ENCODE measurements at regions not wholly inside any gene's neighbourhood (a gene's known extent, or its start where the extent isn't known, plus 50 kb on each side); places are given as distances from the start of the nearest gene placed in this dataset.
"Not testable (repeated sequence)": the region's sequence is repeated elsewhere in the genome, so short reads cannot be mapped to it uniquely, and the experiment has no call there.

GRCh38 chr11:130526846-130527245 lies 78.4 kb downstream of the ADAMTS15 start:
- TF ChIP-seq POLR2A (IDR thresholded peaks at IDR 0.05; ENCODE audit: low read length) (no peak), GATA1 (IDR thresholded peaks at IDR 0.05; ENCODE audit: low read depth, low read length) (no peak)
- no peak for DNase-seq

- TF ChIP-seq GATA1 (IDR thresholded peaks at IDR 0.05; ENCODE audit: low read depth, low read length) (no peak), POLR2A (IDR thresholded peaks at IDR 0.05; ENCODE audit: low read length) (no peak)
- no peak for DNase-seq
Measured at GRCh38 chr11:130527636-130528297, 79.3 kb downstream of the ADAMTS15 start.

- no peak for TF ChIP-seq GATA1 (IDR thresholded peaks at IDR 0.05; ENCODE audit: low read depth, low read length)
- TF ChIP-seq POLR2A (IDR thresholded peaks at IDR 0.05; ENCODE audit: low read length), result no peak
Measured at GRCh38 chr11:130528298-130529261, 80.1 kb downstream of the ADAMTS15 start.

GRCh38 chr11:130529366-130529765 lies 80.9 kb downstream of the ADAMTS15 start:
- DNase-seq, result no peak
- TF ChIP-seq GATA1 (IDR thresholded peaks at IDR 0.05; ENCODE audit: low read depth, low read length) (no peak), POLR2A (IDR thresholded peaks at IDR 0.05; ENCODE audit: low read length) (no peak)

More at GRCh38 chr11:130528298-130529261, 80.1 kb downstream of the ADAMTS15 start:
- DNase-seq, result peak in 1 of 2 experiments; percentile 9

- DNase-seq, result no peak
- no peak for TF ChIP-seq POLR2A (IDR thresholded peaks at IDR 0.05; ENCODE audit: low read length)
- no peak for TF ChIP-seq GATA1 (IDR thresholded peaks at IDR 0.05; ENCODE audit: low read depth, low read length)
Measured at GRCh38 chr11:130531061-130531460, 82.6 kb downstream of the ADAMTS15 start.

- TF ChIP-seq GATA1 (IDR thresholded peaks at IDR 0.05; ENCODE audit: low read depth, low read length) (no peak), POLR2A (IDR thresholded peaks at IDR 0.05; ENCODE audit: low read length) (no peak)
- DNase-seq, result no peak
Measured at GRCh38 chr11:130533113-130533798, 84.8 kb downstream of the ADAMTS15 start.

- no peak for DNase-seq
- no peak for TF ChIP-seq GATA1 (IDR thresholded peaks at IDR 0.05; ENCODE audit: low read depth, low read length)
- TF ChIP-seq POLR2A (IDR thresholded peaks at IDR 0.05; ENCODE audit: low read length), result no peak
Measured at GRCh38 chr11:130533871-130534270, 85.4 kb downstream of the ADAMTS15 start.

- no peak for DNase-seq
- TF ChIP-seq POLR2A (IDR thresholded peaks at IDR 0.05; ENCODE audit: low read length) (no peak), GATA1 (IDR thresholded peaks at IDR 0.05; ENCODE audit: low read depth, low read length) (no peak)
Measured at GRCh38 chr11:130534551-130534950, 86.1 kb downstream of the ADAMTS15 start.

- no peak for TF ChIP-seq GATA1 (IDR thresholded peaks at IDR 0.05; ENCODE audit: low read depth, low read length)
- TF ChIP-seq POLR2A (IDR thresholded peaks at IDR 0.05; ENCODE audit: low read length), result no peak
- DNase-seq, result no peak
Measured at GRCh38 chr11:130535520-130535919, 87.1 kb downstream of the ADAMTS15 start.

- TF ChIP-seq GATA1 (IDR thresholded peaks at IDR 0.05; ENCODE audit: low read depth, low read length), result no peak
- no peak for TF ChIP-seq POLR2A (IDR thresholded peaks at IDR 0.05; ENCODE audit: low read length)
Measured at GRCh38 chr11:130536106-130537040, 87.9 kb downstream of the ADAMTS15 start.

GRCh38 chr11:130539680-130540079 lies 91.2 kb downstream of the ADAMTS15 start:
- not testable (repeated sequence) for DNase-seq

More at GRCh38 chr11:130536106-130537040, 87.9 kb downstream of the ADAMTS15 start:
- no peak for DNase-seq

GRCh38 chr11:130544266-130544665 lies 95.8 kb downstream of the ADAMTS15 start:
- DNase-seq, result no peak
- TF ChIP-seq GATA1 (IDR thresholded peaks at IDR 0.05; ENCODE audit: low read depth, low read length) (no peak), POLR2A (IDR thresholded peaks at IDR 0.05; ENCODE audit: low read length) (no peak)

- no peak for DNase-seq
Measured at GRCh38 chr11:130545449-130546072, 97.1 kb downstream of the ADAMTS15 start.

More at GRCh38 chr11:130545449-130546072, 97.1 kb downstream of the ADAMTS15 start:
- TF ChIP-seq POLR2A (IDR thresholded peaks at IDR 0.05; ENCODE audit: low read length), result no peak
